Panc1 (cell line): ENCODE measurements at regions not wholly inside any gene's neighbourhood (a gene's known extent, or its start where the extent isn't known, plus 50 kb on each side); places are given as distances from the start of the nearest gene placed in this dataset.

ENCODE experiments used
- ATAC-seq: fragments of 200-7000 bp; cut with Tn5 transposase; 2 replicates; pipeline ENCODE4 v1.9.1; 2020; ENCODE audit warnings: mild to moderate bottlenecking, moderate library complexity
- BruUV-seq: library from RNA; stranded (reverse); fragments of 400-500 nt; replicated peaks from 2 replicates; lab custom pipeline; 2021; lab: Mats Ljungman, UMichigan
- CTCF ChIA-PET: fragments of 300-600 bp; sonication (Branson Sonifier 250); formaldehyde crosslinking; loops from one replicate; lab custom pipeline; 2022; ENCODE audit warnings: antibody characterized with exemption; lab: Charles Lee
- POLR2A ChIA-PET: fragments of 300-600 bp; sonication (Branson Sonifier 250); formaldehyde crosslinking; loops from one replicate; lab custom pipeline; 2022; ENCODE audit warnings: antibody characterized with exemption; lab: Charles Lee
- DNase-seq: peaks from one replicate; pipeline ENCODE4 v3.0.0-alpha.2; 2010; ENCODE audit warnings: low read depth, low spot score
- H3K27ac ChIP-seq: 2 replicates; pipeline ENCODE4 v1.5.1; 2011; ENCODE audit warnings: mild to moderate bottlenecking, low read length, inconsistent platforms
- H3K27me3 ChIP-seq: fragments of 200-500 bp; sonication (Bioruptor generic); 2 replicates; pipeline ENCODE4 v1.6.0; 2014; ENCODE audit warnings: low read length, inconsistent platforms; ENCODE audit not compliant: control insufficient read depth, insufficient read depth
- H3K36me3 ChIP-seq: fragments of 200-500 bp; sonication (Bioruptor generic); 2 replicates; pipeline ENCODE4 v1.5.1; 2014; ENCODE audit warnings: inconsistent platforms, mild to moderate bottlenecking, low read length, moderate library complexity; ENCODE audit not compliant: control insufficient read depth, insufficient read depth
- H3K4me1 ChIP-seq: 2 replicates; pipeline ENCODE4 v1.5.1; 2011; ENCODE audit warnings: inconsistent platforms, mild to moderate bottlenecking, low read length, moderate library complexity; ENCODE audit not compliant: control insufficient read depth, insufficient read depth
- H3K4me3 ChIP-seq, 2 experiments: 2 replicates each; pipeline ENCODE4 v1.5.1; 2011 to 2012; ENCODE audit warnings: low read depth in 2 of 2, low read length in 2 of 2, mild to moderate bottlenecking in 2 of 2, inconsistent platforms in 1 of 2, moderate library complexity in 1 of 2
- H3K9me3 ChIP-seq: fragments of 200-500 bp; sonication (Bioruptor generic); 2 replicates; pipeline ENCODE4 v1.5.1; 2014; ENCODE audit warnings: low read depth, mild to moderate bottlenecking, inconsistent platforms, low read length, moderate library complexity; ENCODE audit not compliant: control insufficient read depth, insufficient read depth
- POLR2AphosphoS5 ChIP-seq: IDR thresholded peaks from 2 replicates; pipeline ENCODE4 v1.6.1; 2012; ENCODE audit warnings: mild to moderate bottlenecking, low read depth, low read length, moderate library complexity
- SIN3A ChIP-seq: IDR thresholded peaks from 2 replicates; pipeline ENCODE4 v1.6.1; 2012; ENCODE audit warnings: low read depth, mild to moderate bottlenecking, low read length, moderate library complexity, borderline replicate concordance; ENCODE audit not compliant: insufficient read depth
- TCF7L2 ChIP-seq: IDR thresholded peaks from 2 replicates; pipeline ENCODE4 v1.6.1; 2011; ENCODE audit warnings: mild to moderate bottlenecking, low read depth, low read length, inconsistent platforms
- in situ Hi-C: cut with HindIII; loops from 2 replicates; pipeline ENCODE4 v1.10.0; 2016; ENCODE audit warnings: low sequenced_read_pairs, low pct_unique_long_range_greater_than_20kb
- intact Hi-C: fragments of 100-400 bp; cut with micrococcal nuclease; formaldehyde crosslinking; loops from one replicate; pipeline ENCODE4 v1.10.0; 2022; ENCODE audit not compliant: unreplicated experiment
- TF ChIP-seq, protein P1 (sequence below), 2 experiments: IDR thresholded peaks; 2 replicates each; pipeline ENCODE4 v1.6.1; 2011 to 2012; ENCODE audit warnings: low read depth in 2 of 2, control low read depth in 1 of 2, low read length in 1 of 2, mild to moderate bottlenecking in 1 of 2, moderate library complexity in 1 of 2; ENCODE audit not compliant: insufficient read depth in 1 of 2
- TF ChIP-seq, protein P2 (sequence below): fragments of 450-650 bp; IDR thresholded peaks from 2 replicates; pipeline ENCODE4 v1.5.1; 2017; ENCODE audit warnings: mild to moderate bottlenecking

DNA sequence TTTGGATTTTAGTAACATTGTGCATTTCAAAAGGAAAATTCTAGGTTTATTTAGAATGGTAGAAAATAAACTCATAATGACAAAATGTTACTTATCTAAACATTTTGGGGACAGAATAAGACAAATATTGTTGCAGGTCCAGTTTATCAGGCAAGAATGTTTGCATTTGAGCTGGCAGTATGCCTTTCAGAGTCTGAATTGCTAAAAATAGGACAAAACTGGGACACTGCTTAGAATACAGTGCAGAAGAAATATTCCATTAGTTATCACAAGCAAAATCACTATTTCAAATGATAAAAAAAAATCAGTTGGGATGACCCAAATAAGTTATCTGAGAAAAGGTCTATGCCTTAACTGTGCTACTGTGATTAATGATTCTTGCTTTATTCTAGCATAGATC lies 870.3 kb upstream of the MIR17HG start:
- Histone ChIP-seq H3K27me3 (no peaks in the 10 kb centered on the region), H3K9me3 (no peaks in the 10 kb centered on the region), H3K36me3 (no peaks in the 10 kb centered on the region), H3K27ac (no peak overlapping the region), H3K4me3 (no peak overlapping the region), H3K4me1 (no peaks in the 10 kb centered on the region)
- POLR2A ChIA-PET: no interaction called here
- CTCF ChIA-PET: no interaction called here
- BruUV-seq: no TSS peak
- DNase-seq (no peak), ATAC-seq (no peak)
- in situ Hi-C loops (no loop called here), intact Hi-C loops (no loop called here)
- TF ChIP-seq POLR2AphosphoS5 (no peak), TCF7L2 (no peak), SIN3A (no peak)
- TF ChIP-seq, protein P1, sequence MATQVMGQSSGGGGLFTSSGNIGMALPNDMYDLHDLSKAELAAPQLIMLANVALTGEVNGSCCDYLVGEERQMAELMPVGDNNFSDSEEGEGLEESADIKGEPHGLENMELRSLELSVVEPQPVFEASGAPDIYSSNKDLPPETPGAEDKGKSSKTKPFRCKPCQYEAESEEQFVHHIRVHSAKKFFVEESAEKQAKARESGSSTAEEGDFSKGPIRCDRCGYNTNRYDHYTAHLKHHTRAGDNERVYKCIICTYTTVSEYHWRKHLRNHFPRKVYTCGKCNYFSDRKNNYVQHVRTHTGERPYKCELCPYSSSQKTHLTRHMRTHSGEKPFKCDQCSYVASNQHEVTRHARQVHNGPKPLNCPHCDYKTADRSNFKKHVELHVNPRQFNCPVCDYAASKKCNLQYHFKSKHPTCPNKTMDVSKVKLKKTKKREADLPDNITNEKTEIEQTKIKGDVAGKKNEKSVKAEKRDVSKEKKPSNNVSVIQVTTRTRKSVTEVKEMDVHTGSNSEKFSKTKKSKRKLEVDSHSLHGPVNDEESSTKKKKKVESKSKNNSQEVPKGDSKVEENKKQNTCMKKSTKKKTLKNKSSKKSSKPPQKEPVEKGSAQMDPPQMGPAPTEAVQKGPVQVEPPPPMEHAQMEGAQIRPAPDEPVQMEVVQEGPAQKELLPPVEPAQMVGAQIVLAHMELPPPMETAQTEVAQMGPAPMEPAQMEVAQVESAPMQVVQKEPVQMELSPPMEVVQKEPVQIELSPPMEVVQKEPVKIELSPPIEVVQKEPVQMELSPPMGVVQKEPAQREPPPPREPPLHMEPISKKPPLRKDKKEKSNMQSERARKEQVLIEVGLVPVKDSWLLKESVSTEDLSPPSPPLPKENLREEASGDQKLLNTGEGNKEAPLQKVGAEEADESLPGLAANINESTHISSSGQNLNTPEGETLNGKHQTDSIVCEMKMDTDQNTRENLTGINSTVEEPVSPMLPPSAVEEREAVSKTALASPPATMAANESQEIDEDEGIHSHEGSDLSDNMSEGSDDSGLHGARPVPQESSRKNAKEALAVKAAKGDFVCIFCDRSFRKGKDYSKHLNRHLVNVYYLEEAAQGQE (IDR thresholded peaks at IDR 0.05; ENCODE audit: insufficient read depth in 1 of 2, low read depth in 2 of 2, low read length in 1 of 2): no peak
- TF ChIP-seq, protein P2, sequence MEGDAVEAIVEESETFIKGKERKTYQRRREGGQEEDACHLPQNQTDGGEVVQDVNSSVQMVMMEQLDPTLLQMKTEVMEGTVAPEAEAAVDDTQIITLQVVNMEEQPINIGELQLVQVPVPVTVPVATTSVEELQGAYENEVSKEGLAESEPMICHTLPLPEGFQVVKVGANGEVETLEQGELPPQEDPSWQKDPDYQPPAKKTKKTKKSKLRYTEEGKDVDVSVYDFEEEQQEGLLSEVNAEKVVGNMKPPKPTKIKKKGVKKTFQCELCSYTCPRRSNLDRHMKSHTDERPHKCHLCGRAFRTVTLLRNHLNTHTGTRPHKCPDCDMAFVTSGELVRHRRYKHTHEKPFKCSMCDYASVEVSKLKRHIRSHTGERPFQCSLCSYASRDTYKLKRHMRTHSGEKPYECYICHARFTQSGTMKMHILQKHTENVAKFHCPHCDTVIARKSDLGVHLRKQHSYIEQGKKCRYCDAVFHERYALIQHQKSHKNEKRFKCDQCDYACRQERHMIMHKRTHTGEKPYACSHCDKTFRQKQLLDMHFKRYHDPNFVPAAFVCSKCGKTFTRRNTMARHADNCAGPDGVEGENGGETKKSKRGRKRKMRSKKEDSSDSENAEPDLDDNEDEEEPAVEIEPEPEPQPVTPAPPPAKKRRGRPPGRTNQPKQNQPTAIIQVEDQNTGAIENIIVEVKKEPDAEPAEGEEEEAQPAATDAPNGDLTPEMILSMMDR: no peak

- Histone ChIP-seq H3K4me3 (no peak overlapping the region), H3K4me1 (no peaks in the 10 kb centered on the region), H3K27ac (peak overlapping the region; percentile 23; the same call in 1 of the 2 replicates), H3K36me3 (no peaks in the 10 kb centered on the region), H3K27me3 (no peaks in the 10 kb centered on the region), H3K9me3 (no peaks in the 10 kb centered on the region)
- ChIA-PET CTCF (no interaction called here), POLR2A (no interaction called here)
- no peak for TF ChIP-seq POLR2AphosphoS5
- TF ChIP-seq, protein P1 (IDR thresholded peaks at IDR 0.05; ENCODE audit: insufficient read depth in 1 of 2, low read depth in 2 of 2, low read length in 1 of 2): no peak
- no peak for TF ChIP-seq SIN3A
- TF ChIP-seq TCF7L2: no peak
- TF ChIP-seq, protein P2: no peak
- in situ Hi-C loops (no loop called here), intact Hi-C loops (no loop called here)
- ATAC-seq: no peak
- no peak for DNase-seq
- no TSS peak for BruUV-seq
Measured at GRCh38 chr13:90483906-90484305, 863.6 kb upstream of the MIR17HG start.
